Transverse colon (tissue), 4 donors: ENCODE measurements at regions not wholly inside any gene's neighbourhood (a gene's known extent, or its start where the extent isn't known, plus 50 kb on each side); places are given as distances from the start of the nearest gene placed in this dataset.

Experiments used
- POLR2A ChIP-seq: fragments of 450-650 bp; IDR thresholded peaks from one replicate; pipeline ENCODE4 v1.6.1; 2016; ENCODE audit warnings: antibody characterized with exemption, mild to moderate bottlenecking, moderate library complexity
- POLR2AphosphoS5 ChIP-seq, 3 donors: sonication (generic); formaldehyde crosslinking; IDR thresholded peaks; one replicate each; pipeline ENCODE4 v1.6.1; 2016; ENCODE audit warnings: antibody characterized with exemption in 3 of 3
- TF ChIP-seq, protein P1 (sequence below), 5 experiments: fragments of 200-600 bp in 3 of 5; fragments of 450-650 bp in 2 of 5; sonication (generic) in 3 of 5; IDR thresholded peaks; 1 replicate in 2 of 5; 2 replicates in 3 of 5; pipeline ENCODE4 v1.5.1; 2016 to 2017; ENCODE audit warnings: antibody characterized with exemption in 5 of 5, inconsistent platforms in 3 of 5, mild to moderate bottlenecking in 2 of 5, moderate library complexity in 1 of 5

DNA sequence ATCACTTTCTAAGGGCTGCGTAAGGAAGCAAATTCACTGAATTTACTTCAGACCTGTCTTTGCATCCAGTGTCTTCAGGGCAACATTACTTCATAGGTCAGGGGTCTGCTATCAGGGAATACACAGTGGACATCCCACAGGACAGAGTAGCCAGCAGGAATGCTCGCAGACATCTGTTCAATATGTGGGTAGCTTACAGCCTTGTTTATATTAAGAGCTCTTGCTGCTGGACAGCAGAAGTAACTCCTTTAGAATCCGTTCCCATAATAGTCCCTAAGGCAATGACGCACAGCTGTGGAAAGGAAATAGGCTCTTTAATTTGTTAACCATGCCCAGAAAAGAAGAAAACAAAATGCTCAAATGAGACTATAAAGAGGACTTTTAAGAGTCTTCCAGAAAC lies 198.7 kb downstream of the MOXD1 start:
- TF ChIP-seq POLR2A (no peak), POLR2AphosphoS5 (IDR thresholded peaks at IDR 0.05) (peak in 2 of 3 donors; percentile 32 to 61)
- TF ChIP-seq, protein P1, sequence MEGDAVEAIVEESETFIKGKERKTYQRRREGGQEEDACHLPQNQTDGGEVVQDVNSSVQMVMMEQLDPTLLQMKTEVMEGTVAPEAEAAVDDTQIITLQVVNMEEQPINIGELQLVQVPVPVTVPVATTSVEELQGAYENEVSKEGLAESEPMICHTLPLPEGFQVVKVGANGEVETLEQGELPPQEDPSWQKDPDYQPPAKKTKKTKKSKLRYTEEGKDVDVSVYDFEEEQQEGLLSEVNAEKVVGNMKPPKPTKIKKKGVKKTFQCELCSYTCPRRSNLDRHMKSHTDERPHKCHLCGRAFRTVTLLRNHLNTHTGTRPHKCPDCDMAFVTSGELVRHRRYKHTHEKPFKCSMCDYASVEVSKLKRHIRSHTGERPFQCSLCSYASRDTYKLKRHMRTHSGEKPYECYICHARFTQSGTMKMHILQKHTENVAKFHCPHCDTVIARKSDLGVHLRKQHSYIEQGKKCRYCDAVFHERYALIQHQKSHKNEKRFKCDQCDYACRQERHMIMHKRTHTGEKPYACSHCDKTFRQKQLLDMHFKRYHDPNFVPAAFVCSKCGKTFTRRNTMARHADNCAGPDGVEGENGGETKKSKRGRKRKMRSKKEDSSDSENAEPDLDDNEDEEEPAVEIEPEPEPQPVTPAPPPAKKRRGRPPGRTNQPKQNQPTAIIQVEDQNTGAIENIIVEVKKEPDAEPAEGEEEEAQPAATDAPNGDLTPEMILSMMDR (IDR thresholded peaks at IDR 0.05) = no peak
